Spleen (tissue), 7 donors: ENCODE measurements at regions not wholly inside any gene's neighbourhood (a gene's known extent, or its start where the extent isn't known, plus 50 kb on each side); places are given as distances from the start of the nearest gene placed in this dataset.

ENCODE experiments used
- POLR2AphosphoS5 ChIP-seq, 3 donors: sonication (generic); formaldehyde crosslinking; IDR thresholded peaks; one replicate each; pipeline ENCODE4 v1.5.1; 2017; ENCODE audit warnings: antibody characterized with exemption in 3 of 3
- TF ChIP-seq, protein P1 (sequence below), 11 experiments: fragments of 200-600 bp in 7 of 11; fragments of 450-650 bp in 4 of 11; sonication (generic) in 4 of 11; IDR thresholded peaks in 8 of 11; conservative IDR thresholded peaks in 3 of 11; 1 replicate in 7 of 11; 2 replicates in 4 of 11; pipeline versions ENCODE4 v1.4.0 to v1.8.0; 2016 to 2021; ENCODE audit warnings: antibody characterized with exemption in 11 of 11, inconsistent platforms in 4 of 11, mild to moderate bottlenecking in 1 of 11
- donor health status: DM: no; HTN: no; CAD: no; lungs with moderate emphysema.
- donor health status: DM: no; HTN: no; CAD: no.
- donor health status: DM: no; HTN: no; CAD: no.

DNA sequence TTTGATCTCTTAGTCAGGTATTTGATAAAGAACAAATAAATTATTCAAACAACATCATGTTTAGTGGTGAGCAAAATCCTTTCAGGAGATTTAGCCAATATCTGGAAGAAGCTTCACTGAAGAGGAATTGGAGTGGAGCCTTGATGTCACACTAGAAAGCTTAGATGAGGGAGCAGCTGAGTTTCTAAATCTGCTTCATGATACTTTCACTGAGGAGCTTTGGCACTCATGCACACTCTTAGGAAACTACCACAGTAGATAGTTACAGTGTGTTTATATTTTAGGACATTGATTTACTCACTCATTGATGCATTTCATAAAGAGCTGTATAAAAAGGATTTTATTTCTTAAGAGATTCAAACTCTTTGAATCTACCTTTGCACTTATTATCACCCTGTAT lies 366.2 kb upstream of the BTBD3 start:
- TF ChIP-seq, protein P1, sequence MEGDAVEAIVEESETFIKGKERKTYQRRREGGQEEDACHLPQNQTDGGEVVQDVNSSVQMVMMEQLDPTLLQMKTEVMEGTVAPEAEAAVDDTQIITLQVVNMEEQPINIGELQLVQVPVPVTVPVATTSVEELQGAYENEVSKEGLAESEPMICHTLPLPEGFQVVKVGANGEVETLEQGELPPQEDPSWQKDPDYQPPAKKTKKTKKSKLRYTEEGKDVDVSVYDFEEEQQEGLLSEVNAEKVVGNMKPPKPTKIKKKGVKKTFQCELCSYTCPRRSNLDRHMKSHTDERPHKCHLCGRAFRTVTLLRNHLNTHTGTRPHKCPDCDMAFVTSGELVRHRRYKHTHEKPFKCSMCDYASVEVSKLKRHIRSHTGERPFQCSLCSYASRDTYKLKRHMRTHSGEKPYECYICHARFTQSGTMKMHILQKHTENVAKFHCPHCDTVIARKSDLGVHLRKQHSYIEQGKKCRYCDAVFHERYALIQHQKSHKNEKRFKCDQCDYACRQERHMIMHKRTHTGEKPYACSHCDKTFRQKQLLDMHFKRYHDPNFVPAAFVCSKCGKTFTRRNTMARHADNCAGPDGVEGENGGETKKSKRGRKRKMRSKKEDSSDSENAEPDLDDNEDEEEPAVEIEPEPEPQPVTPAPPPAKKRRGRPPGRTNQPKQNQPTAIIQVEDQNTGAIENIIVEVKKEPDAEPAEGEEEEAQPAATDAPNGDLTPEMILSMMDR (IDR thresholded peaks at IDR 0.05 in 8 of 11, conservative IDR thresholded peaks at IDR 0.05 in 3 of 11), result no peak
- TF ChIP-seq POLR2AphosphoS5 (IDR thresholded peaks at IDR 0.05), result no peak
